SK-N-SH (cell line): ENCODE measurements at regions not wholly inside any gene's neighbourhood (a gene's known extent, or its start where the extent isn't known, plus 50 kb on each side); places are given as distances from the start of the nearest gene placed in this dataset.

ENCODE experiments used
- CTCF ChIA-PET: fragments of 300-600, 350-600 bp; formaldehyde crosslinking; extraction: SDS; loops from one replicate; lab custom pipeline; 2021; lab: Yijun Ruan, JAX
- POLR2A ChIA-PET: fragments of 350-600 bp; sonication (Branson Sonifier 250); formaldehyde crosslinking; extraction: SDS; loops from one replicate; lab custom pipeline; 2020; ENCODE audit warnings: antibody characterized with exemption, inconsistent platforms; lab: Yijun Ruan, JAX
- DNase-seq: peaks from one replicate; pipeline ENCODE4 v3.0.0; 2012
- H2AFZ ChIP-seq: fragments of 200-600 bp; sonication (generic); 2 replicates; pipeline ENCODE4 v1.8.1; 2016; ENCODE audit warnings: antibody characterized with exemption, mild to moderate bottlenecking, low read depth
- H3F3A ChIP-seq: fragments of 200-600 bp; sonication (generic); replicated peaks from 2 replicates; pipeline ENCODE3; 2016; ENCODE audit warnings: antibody characterized with exemption, mild to moderate bottlenecking; ENCODE audit not compliant: insufficient read depth
- H3K27ac ChIP-seq, 2 experiments: fragments of 200-500 bp in 1 of 2; fragments of 200-600 bp in 1 of 2; sonication (Bioruptor generic) in 1 of 2; sonication (generic), shearing (Covaris generic) in 1 of 2; 2 replicates each; pipeline versions ENCODE4 v1.5.1 to v1.6.1; 2014 to 2016; ENCODE audit warnings: low read depth in 2 of 2, inconsistent platforms in 1 of 2, low read length in 1 of 2, mild to moderate bottlenecking in 1 of 2, mixed read lengths in 1 of 2
- H3K27me3 ChIP-seq: fragments of 200-600 bp; sonication (generic), shearing (Covaris generic); 2 replicates; pipeline ENCODE4 v1.6.1; 2016; ENCODE audit warnings: mixed run types; ENCODE audit not compliant: insufficient read depth
- H3K36me3 ChIP-seq, 2 experiments: fragments of 200-500 bp in 1 of 2; fragments of 200-600 bp in 1 of 2; sonication (Bioruptor generic) in 1 of 2; sonication (generic) in 1 of 2; replicated peaks in 1 of 2; 2 replicates each; pipeline versions ENCODE3 to v1.5.1; 2014 to 2016; ENCODE audit warnings: low read length in 1 of 2, mild to moderate bottlenecking in 1 of 2; ENCODE audit not compliant: insufficient read depth in 2 of 2, control insufficient read depth in 1 of 2
- H3K4me1 ChIP-seq, 2 experiments: fragments of 200-500 bp in 1 of 2; fragments of 200-600 bp in 1 of 2; sonication (Bioruptor generic) in 1 of 2; sonication (generic), shearing (Covaris generic) in 1 of 2; 2 replicates each; pipeline versions ENCODE4 v1.5.1 to v1.6.1; 2014 to 2016; ENCODE audit warnings: low read depth in 1 of 2, low read length in 1 of 2, mixed run types in 1 of 2; ENCODE audit not compliant: insufficient read depth in 2 of 2, control insufficient read depth in 1 of 2
- H3K4me2 ChIP-seq: fragments of 200-600 bp; sonication (generic), shearing (Covaris generic); 2 replicates; pipeline ENCODE4 v1.6.1; 2017; ENCODE audit warnings: mixed run types
- H3K4me3 ChIP-seq, 2 experiments: fragments of 200-500 bp in 1 of 2; fragments of 200-600 bp in 1 of 2; sonication (Bioruptor generic) in 1 of 2; sonication (generic), shearing (Covaris generic) in 1 of 2; 2 replicates each; pipeline versions ENCODE4 v1.5.1 to v1.8.1; 2014 to 2016; ENCODE audit warnings: low read depth in 2 of 2, inconsistent platforms in 1 of 2, low read length in 1 of 2, mild to moderate bottlenecking in 1 of 2, mixed read lengths in 1 of 2, moderate library complexity in 1 of 2
- H3K79me2 ChIP-seq: fragments of 200-600 bp; sonication (generic); 2 replicates; pipeline ENCODE4 v1.8.1; 2017; ENCODE audit warnings: mild to moderate bottlenecking; ENCODE audit not compliant: insufficient read depth
- H3K9ac ChIP-seq: fragments of 200-600 bp; sonication (generic); 2 replicates; pipeline ENCODE4 v1.6.1; 2017; ENCODE audit warnings: mixed run types
- H3K9me2 ChIP-seq: fragments of 200-600 bp; sonication (generic); 2 replicates; pipeline ENCODE4 v1.6.1; 2017; ENCODE audit warnings: mixed run types
- H3K9me3 ChIP-seq: fragments of 200-600 bp; sonication (generic); 2 replicates; pipeline ENCODE4 v1.6.1; 2017; ENCODE audit warnings: mixed run types, mild to moderate bottlenecking, moderate library complexity
- H4K20me1 ChIP-seq: fragments of 200-600 bp; sonication (generic); 2 replicates; pipeline ENCODE4 v1.6.1; 2017; ENCODE audit warnings: mild to moderate bottlenecking, mixed run types; ENCODE audit not compliant: insufficient read depth
- CTCF ChIP-seq: fragments of 200-600 bp; sonication (generic); IDR thresholded peaks from 2 replicates; pipeline ENCODE4 v1.6.1; 2017; ENCODE audit warnings: antibody characterized with exemption, mild to moderate bottlenecking, moderate library complexity
- ELF1 ChIP-seq: IDR thresholded peaks from 2 replicates; pipeline ENCODE4 v1.4.0; 2012
- EP300 ChIP-seq, 2 experiments: IDR thresholded peaks; 2 replicates each; pipeline versions ENCODE4 v1.4.0 to v1.6.1; 2012; ENCODE audit warnings: borderline replicate concordance in 1 of 2, low read depth in 1 of 2, low read length in 1 of 2
- FOXJ3 ChIP-seq: sonication (generic); formaldehyde crosslinking; IDR thresholded peaks from 2 replicates; pipeline ENCODE4 v1.5.1; 2020; ENCODE audit warnings: mild to moderate bottlenecking, missing genetic modification reagents
- FOXM1 ChIP-seq: IDR thresholded peaks from 2 replicates; pipeline ENCODE4 v1.4.0; 2012; ENCODE audit warnings: low read depth, mild to moderate bottlenecking
- GABPA ChIP-seq: IDR thresholded peaks from 2 replicates; pipeline ENCODE4 v1.4.0; 2012; ENCODE audit warnings: low read depth, mild to moderate bottlenecking
- IRF3 ChIP-seq: fragments of 150-350 bp; IDR thresholded peaks from 2 replicates; pipeline ENCODE4 v1.6.1; 2016; ENCODE audit warnings: mild to moderate bottlenecking, low read depth, low read length
- JUND ChIP-seq: IDR thresholded peaks from 2 replicates; pipeline ENCODE4 v1.4.0; 2012
- MAX ChIP-seq: IDR thresholded peaks from 2 replicates; pipeline ENCODE4 v1.4.0; 2012; ENCODE audit warnings: low read depth
- PBX3 ChIP-seq: IDR thresholded peaks from 2 replicates; pipeline ENCODE4; 2012
- POLR2AphosphoS5 ChIP-seq: IDR thresholded peaks from 2 replicates; pipeline ENCODE4 v1.6.1; 2012; ENCODE audit warnings: low read depth, low read length
- SIN3A ChIP-seq: IDR thresholded peaks from 2 replicates; pipeline ENCODE4 v1.6.1; 2012; ENCODE audit warnings: low read depth, mild to moderate bottlenecking, low read length, moderate library complexity, borderline replicate concordance
- SMC3 ChIP-seq: IDR thresholded peaks from 2 replicates; pipeline ENCODE4 v1.6.1; 2012; ENCODE audit warnings: low read depth, low read length, improper control_type of control experiment
- TCF12 ChIP-seq: IDR thresholded peaks from 2 replicates; pipeline ENCODE4 v1.4.0; 2012
- TEAD4 ChIP-seq: IDR thresholded peaks from 2 replicates; pipeline ENCODE4 v1.4.0; 2012; ENCODE audit warnings: mild to moderate bottlenecking, borderline replicate concordance; ENCODE audit not compliant: insufficient read depth
- YY1 ChIP-seq: IDR thresholded peaks from 2 replicates; pipeline ENCODE4 v1.4.0; 2012; ENCODE audit warnings: low read depth, mild to moderate bottlenecking
- WGBS: methylation state at CpG from one replicate; pipeline ENCODE4 v1.1.6; 2017; ENCODE audit warnings: low lambda C conversion rate; 5-methylcytosine and 5-hydroxymethylcytosine counted together
- TF ChIP-seq, protein P1 (sequence below): IDR thresholded peaks from 2 replicates; pipeline ENCODE4 v1.4.0; 2012; ENCODE audit warnings: low read depth, borderline replicate concordance

- no peak for TF ChIP-seq ELF1
- TF ChIP-seq, all 33 proteins: peak for 0
- no peaks in the 10 kb centered on the region for H3K79me2 ChIP-seq
- no peak overlapping the region for H3K27ac ChIP-seq
- no peaks in the 10 kb centered on the region for H3F3A ChIP-seq
- DNase-seq = no peak
- WGBS = 16% methylated on average over 2 of the region's 2 CpGs
- no peak overlapping the region for H3K4me3 ChIP-seq
- H3K27me3 ChIP-seq = no peaks in the 10 kb centered on the region
- H2AFZ ChIP-seq = no peak overlapping the region
- H3K9me3 ChIP-seq = no peaks in the 10 kb centered on the region
- H3K36me3 ChIP-seq = no peaks in the 10 kb centered on the region
- POLR2A ChIA-PET = no interaction called here
- CTCF ChIA-PET = interaction anchor here (1.2 kb wide), 1 partner anchor 19 kb away, joined by 3 read pairs; no protein-coding TSS in a partner anchor
- H4K20me1 ChIP-seq = no peaks in the 10 kb centered on the region
- H3K9ac ChIP-seq = no peak overlapping the region
- H3K9me2 ChIP-seq = no peaks in the 10 kb centered on the region
- no peaks in the 10 kb centered on the region; a peak in 1 of 4 replicates for H3K4me1 ChIP-seq
- H3K4me2 ChIP-seq = no peak overlapping the region
These were observed 220.8 kb upstream of the ZP4 start for GRCh38 chr1:238111516-238111915.

DNA sequence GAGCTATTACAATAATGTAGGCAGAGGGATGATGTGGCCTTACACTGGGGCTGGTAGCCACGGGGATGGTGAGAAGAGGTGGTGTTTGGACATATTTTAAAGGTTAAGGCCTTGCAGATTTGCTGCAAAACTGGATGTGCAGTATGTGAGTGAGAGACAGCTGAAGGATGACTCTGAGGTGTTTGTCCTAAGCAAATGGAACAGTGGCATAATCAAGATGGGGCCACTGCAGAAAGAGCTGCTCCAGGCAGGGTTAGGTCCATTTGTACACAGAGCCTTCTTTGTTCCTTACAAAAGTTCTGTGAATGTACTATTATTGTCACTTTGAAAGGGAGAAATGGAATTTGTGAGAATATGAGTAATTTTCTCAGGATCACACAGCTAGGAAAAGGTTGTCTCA is 220.4 kb upstream of the ZP4 start:
- Histone ChIP-seq H2AFZ (no peak overlapping the region), H3K4me2 (no peak overlapping the region), H3K4me1 (no peaks in the 10 kb centered on the region; a peak in 1 of 4 replicates), H3F3A (no peaks in the 10 kb centered on the region), H3K27ac (no peak overlapping the region), H4K20me1 (no peaks in the 10 kb centered on the region), H3K79me2 (no peaks in the 10 kb centered on the region), H3K9me3 (no peaks in the 10 kb centered on the region), H3K36me3 (no peaks in the 10 kb centered on the region), H3K9me2 (no peaks in the 10 kb centered on the region), H3K27me3 (no peaks in the 10 kb centered on the region), H3K4me3 (no peak overlapping the region), H3K9ac (no peak overlapping the region)
- TF ChIP-seq MAX (no peak), PBX3 (no peak), GABPA (no peak)
- POLR2A ChIA-PET = no interaction called here
- DNase-seq = no peak
- WGBS = 9% methylated on average over 1 of the region's 1 CpG
- CTCF ChIA-PET = no interaction called here

GRCh38 chr1:238108417-238108816 is 217.7 kb upstream of the ZP4 start:
- H3K9me3 ChIP-seq = no peaks in the 10 kb centered on the region
- H3K27ac ChIP-seq = no peak overlapping the region
- no peak for TF ChIP-seq CTCF
- TF ChIP-seq FOXM1 = no peak
- TF ChIP-seq TCF12 = no peak
- no peak for TF ChIP-seq SMC3
- no peak for TF ChIP-seq GABPA
- TF ChIP-seq, protein P1, sequence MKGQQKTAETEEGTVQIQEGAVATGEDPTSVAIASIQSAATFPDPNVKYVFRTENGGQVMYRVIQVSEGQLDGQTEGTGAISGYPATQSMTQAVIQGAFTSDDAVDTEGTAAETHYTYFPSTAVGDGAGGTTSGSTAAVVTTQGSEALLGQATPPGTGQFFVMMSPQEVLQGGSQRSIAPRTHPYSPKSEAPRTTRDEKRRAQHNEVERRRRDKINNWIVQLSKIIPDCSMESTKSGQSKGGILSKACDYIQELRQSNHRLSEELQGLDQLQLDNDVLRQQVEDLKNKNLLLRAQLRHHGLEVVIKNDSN = no peak
- TF ChIP-seq ELF1 = no peak
- no peak for TF ChIP-seq IRF3
- TF ChIP-seq POLR2AphosphoS5 = no peak
- TF ChIP-seq SIN3A = no peak
- no peak for TF ChIP-seq JUND
- no peak for TF ChIP-seq TEAD4
- no peak for TF ChIP-seq EP300 (IDR thresholded peaks at IDR 0.05; ENCODE audit: borderline replicate concordance in 1 of 2, low read depth in 1 of 2, low read length in 1 of 2)
- TF ChIP-seq FOXJ3 (CRISPR knock-in tag) = no peak
- no peak for TF ChIP-seq YY1
- TF ChIP-seq MAX = no peak
- H3K36me3 ChIP-seq = no peaks in the 10 kb centered on the region
- 33% methylated on average over 2 of the region's 2 CpGs for WGBS
- H3F3A ChIP-seq = no peaks in the 10 kb centered on the region
- no peaks in the 10 kb centered on the region; a peak in 1 of 4 replicates for H3K4me1 ChIP-seq
- H3K79me2 ChIP-seq = no peaks in the 10 kb centered on the region
- H3K4me2 ChIP-seq = no peak overlapping the region
- no peaks in the 10 kb centered on the region for H4K20me1 ChIP-seq
- ChIA-PET CTCF (no interaction called here), POLR2A (no interaction called here)
- H3K27me3 ChIP-seq = no peaks in the 10 kb centered on the region
- H2AFZ ChIP-seq = no peak overlapping the region
- H3K9me2 ChIP-seq = no peaks in the 10 kb centered on the region
- no peak overlapping the region for H3K9ac ChIP-seq
- no peak overlapping the region for H3K4me3 ChIP-seq
- DNase-seq = no peak
